ENCODE measurements at regions not wholly inside any gene's neighbourhood (a gene's known extent, or its start where the extent isn't known, plus 50 kb on each side); places are given as distances from the start of the nearest gene placed in this dataset.

GRCh38 chr12:19591951-19592350, 152.7 kb downstream of the AEBP2 start:
- Histone ChIP-seq H3K27ac (no peak overlapping the region), H3K4me1 (no peaks in the 10 kb centered on the region), H3K4me3 (no peak overlapping the region), H3K27me3 (no peaks in the 10 kb centered on the region), H3K9me3 (no peaks in the 10 kb centered on the region), H3K36me3 (no peaks in the 10 kb centered on the region)
- WGBS, 2 donors, result 94 to 95% methylated on average over 3 of the region's 3 CpGs
- ATAC-seq, result no peak
- TF ChIP-seq CTCF (IDR thresholded peaks at IDR 0.05), result no peak
- intact Hi-C loops (cut with DNase I), result no loop called here
- DNase-seq, result no peak

GRCh38 chr12:19596434-19597166, 157.3 kb downstream of the AEBP2 start:
- no peak for TF ChIP-seq CTCF (IDR thresholded peaks at IDR 0.05)
- H3K9me3 ChIP-seq, result no peaks in the 10 kb centered on the region
- intact Hi-C loops (cut with DNase I), result no loop called here
- no peak overlapping the region for H3K4me3 ChIP-seq
- DNase-seq (no peak), ATAC-seq (peak in 2 of 8 donors; percentile 28 to 55)
- 80 to 87% methylated on average over 2 of the region's 2 CpGs for WGBS, 2 donors
- no peaks in the 10 kb centered on the region for H3K4me1 ChIP-seq
- H3K36me3 ChIP-seq, result no peaks in the 10 kb centered on the region
- peak overlapping the region in 4 of 10 donors; percentile 19 to 61 (median 52) for H3K27ac ChIP-seq
- H3K27me3 ChIP-seq, result no peaks in the 10 kb centered on the region

- no peaks in the 10 kb centered on the region for H3K36me3 ChIP-seq
- H3K4me1 ChIP-seq, result no peaks in the 10 kb centered on the region
- 68 to 70% methylated on average over 10 of the region's 10 CpGs for WGBS, 2 donors
- intact Hi-C loops (cut with DNase I), result no loop called here
- peak overlapping the region in 1 of 10 donors; percentile 22 for H3K4me3 ChIP-seq
- no peaks in the 10 kb centered on the region for H3K27me3 ChIP-seq
- DNase-seq (no peak), ATAC-seq (peak in 1 of 8 donors; percentile 24)
- TF ChIP-seq CTCF (IDR thresholded peaks at IDR 0.05), result no peak
- H3K27ac ChIP-seq, result peak overlapping the region in 4 of 10 donors; percentile 5 to 61 (median 52)
- H3K9me3 ChIP-seq, result no peaks in the 10 kb centered on the region
These were observed 158.1 kb downstream of the AEBP2 start for GRCh38 chr12:19597167-19598026.

- TF ChIP-seq CTCF (IDR thresholded peaks at IDR 0.05), result no peak
- no peaks in the 10 kb centered on the region for H3K4me1 ChIP-seq
- no peak overlapping the region for H3K27ac ChIP-seq
- 96 to 98% methylated on average over 7 of the region's 7 CpGs for whole genome bisulfite sequencing, 2 donors
- H3K4me3 ChIP-seq, result no peak overlapping the region
- no peaks in the 10 kb centered on the region for H3K27me3 ChIP-seq
- DNase-seq (no peak), ATAC-seq (no peak)
- H3K9me3 ChIP-seq, result peaks cover 0 to 2% (median 0%) of the 10 kb centered on the region in 11 donors
- intact Hi-C loops (cut with DNase I), result no loop called here
- no peaks in the 10 kb centered on the region for H3K36me3 ChIP-seq
These were observed 166.4 kb downstream of the AEBP2 start for GRCh38 chr12:19605720-19606119.

Measured in heart right ventricle (tissue), 16 donors.